Right atrium auricular region (tissue), 2 donors: ENCODE measurements at regions not wholly inside any gene's neighbourhood (a gene's known extent, or its start where the extent isn't known, plus 50 kb on each side); places are given as distances from the start of the nearest gene placed in this dataset.

ENCODE experiments used
- DNase-seq: peaks from one replicate; pipeline ENCODE4 v3.0.0-alpha.2; 2019; ENCODE audit warnings: low spot score
- H3K27ac ChIP-seq, 2 donors: fragments of 200-600 bp; sonication (generic); 1 replicate in 1 of 2; 2 replicates in 1 of 2; pipeline ENCODE4 v1.5.1; 2016 to 2019
- H3K27me3 ChIP-seq, 2 donors: fragments of 200-600 bp; sonication (generic); one replicate each; pipeline versions ENCODE4 v1.5.1 to v1.6.0; 2017 to 2019
- H3K36me3 ChIP-seq: fragments of 200-600 bp; sonication (generic); one replicate; pipeline ENCODE4 v1.5.1; 2016
- H3K4me1 ChIP-seq, 2 donors: fragments of 200-600 bp; sonication (generic); one replicate each; pipeline versions ENCODE4 v1.5.1 to v1.6.0; 2017 to 2019
- H3K4me3 ChIP-seq, 2 donors: fragments of 200-600 bp; sonication (generic); 1 replicate in 1 of 2; 2 replicates in 1 of 2; pipeline ENCODE4 v1.5.1; 2017 to 2019; ENCODE audit warnings: mild to moderate bottlenecking in 1 of 2, moderate library complexity in 1 of 2
- H3K9me3 ChIP-seq, 2 donors: fragments of 200-600 bp; sonication (generic); one replicate each; pipeline ENCODE4 v1.5.1; 2019
- CTCF ChIP-seq, 2 donors: fragments of 200-600 bp; sonication (generic); IDR thresholded peaks; one replicate each; pipeline ENCODE4 v1.5.1; 2019; ENCODE audit warnings: antibody characterized with exemption in 2 of 2

- H3K9me3 ChIP-seq, result no peaks in the 10 kb centered on the region
- no peaks in the 10 kb centered on the region for H3K27me3 ChIP-seq
- H3K4me1 ChIP-seq, result no peaks in the 10 kb centered on the region
- no peak for DNase-seq
- H3K4me3 ChIP-seq, result no peak overlapping the region
- no peaks in the 10 kb centered on the region for H3K36me3 ChIP-seq
- no peak for TF ChIP-seq CTCF (IDR thresholded peaks at IDR 0.05)
- H3K27ac ChIP-seq, result no peak overlapping the region
Observed at GRCh38 chr10:43973801-43974200, 325.1 kb upstream of the ZNF32 start.

- DNase-seq, result no peak
- no peak for TF ChIP-seq CTCF (IDR thresholded peaks at IDR 0.05)
- H3K27me3 ChIP-seq, result no peaks in the 10 kb centered on the region
- no peaks in the 10 kb centered on the region for H3K9me3 ChIP-seq
- H3K27ac ChIP-seq, result no peak overlapping the region
- H3K4me1 ChIP-seq, result no peaks in the 10 kb centered on the region
- H3K4me3 ChIP-seq, result no peak overlapping the region
- no peaks in the 10 kb centered on the region for H3K36me3 ChIP-seq
Observed at GRCh38 chr10:43972976-43973647, 324.4 kb upstream of the ZNF32 start.

GRCh38 chr10:43971981-43972380 is 323.3 kb upstream of the ZNF32 start:
- H3K27ac ChIP-seq, result no peak overlapping the region
- no peaks in the 10 kb centered on the region for H3K27me3 ChIP-seq
- H3K9me3 ChIP-seq, result no peaks in the 10 kb centered on the region
- H3K36me3 ChIP-seq, result no peaks in the 10 kb centered on the region
- DNase-seq, result no peak
- TF ChIP-seq CTCF (IDR thresholded peaks at IDR 0.05), result no peak
- H3K4me1 ChIP-seq, result no peaks in the 10 kb centered on the region
- H3K4me3 ChIP-seq, result no peak overlapping the region

- no peak for DNase-seq
- H3K36me3 ChIP-seq, result no peaks in the 10 kb centered on the region
- no peak for TF ChIP-seq CTCF (IDR thresholded peaks at IDR 0.05)
Observed at GRCh38 chr10:43971306-43971705, 322.6 kb upstream of the ZNF32 start.

GRCh38 chr10:43970717-43971116 is 322.0 kb upstream of the ZNF32 start:
- H3K9me3 ChIP-seq, result no peaks in the 10 kb centered on the region
- no peak for TF ChIP-seq CTCF (IDR thresholded peaks at IDR 0.05)
- H3K27ac ChIP-seq, result no peak overlapping the region
- H3K4me1 ChIP-seq, result peaks cover 0 to 5% of the 10 kb centered on the region in 2 donors
- DNase-seq, result no peak
- H3K27me3 ChIP-seq, result no peaks in the 10 kb centered on the region
- H3K36me3 ChIP-seq, result no peaks in the 10 kb centered on the region
- no peak overlapping the region for H3K4me3 ChIP-seq

More at GRCh38 chr10:43971306-43971705, 322.6 kb upstream of the ZNF32 start:
- Histone ChIP-seq H3K9me3 (no peaks in the 10 kb centered on the region), H3K27ac (no peak overlapping the region), H3K4me3 (no peak overlapping the region), H3K27me3 (no peaks in the 10 kb centered on the region), H3K4me1 (no peaks in the 10 kb centered on the region)
